ENCODE measurements at regions not wholly inside any gene's neighbourhood (a gene's known extent, or its start where the extent isn't known, plus 50 kb on each side); places are given as distances from the start of the nearest gene placed in this dataset.
A peak's percentile ranks its signal among the peaks of the same experiment; 100 is the strongest.

DNA sequence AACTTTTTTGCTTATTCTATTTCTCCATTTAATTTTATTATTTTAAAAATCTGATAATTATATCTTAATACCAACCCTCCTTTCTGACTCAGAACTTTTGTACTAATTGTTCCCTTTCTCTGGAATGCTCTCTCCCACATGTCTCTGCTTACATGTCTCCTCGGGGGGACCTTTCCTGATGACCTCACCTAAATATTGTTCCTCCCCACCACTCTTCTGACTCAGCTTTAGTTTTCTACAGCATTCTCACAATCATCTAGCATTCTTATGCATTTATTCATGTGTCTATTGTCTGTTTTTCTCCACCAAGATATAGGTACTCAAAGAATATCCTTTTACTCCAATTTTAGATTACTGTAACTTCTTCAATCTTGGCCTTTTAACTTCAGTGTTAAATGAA, 128.7 kb downstream of the MSL3 start:
- no peak overlapping the region for H3K4me3 ChIP-seq (ENCODE audit: control insufficient read depth, low read depth, low read length)
- TF ChIP-seq, protein P1, sequence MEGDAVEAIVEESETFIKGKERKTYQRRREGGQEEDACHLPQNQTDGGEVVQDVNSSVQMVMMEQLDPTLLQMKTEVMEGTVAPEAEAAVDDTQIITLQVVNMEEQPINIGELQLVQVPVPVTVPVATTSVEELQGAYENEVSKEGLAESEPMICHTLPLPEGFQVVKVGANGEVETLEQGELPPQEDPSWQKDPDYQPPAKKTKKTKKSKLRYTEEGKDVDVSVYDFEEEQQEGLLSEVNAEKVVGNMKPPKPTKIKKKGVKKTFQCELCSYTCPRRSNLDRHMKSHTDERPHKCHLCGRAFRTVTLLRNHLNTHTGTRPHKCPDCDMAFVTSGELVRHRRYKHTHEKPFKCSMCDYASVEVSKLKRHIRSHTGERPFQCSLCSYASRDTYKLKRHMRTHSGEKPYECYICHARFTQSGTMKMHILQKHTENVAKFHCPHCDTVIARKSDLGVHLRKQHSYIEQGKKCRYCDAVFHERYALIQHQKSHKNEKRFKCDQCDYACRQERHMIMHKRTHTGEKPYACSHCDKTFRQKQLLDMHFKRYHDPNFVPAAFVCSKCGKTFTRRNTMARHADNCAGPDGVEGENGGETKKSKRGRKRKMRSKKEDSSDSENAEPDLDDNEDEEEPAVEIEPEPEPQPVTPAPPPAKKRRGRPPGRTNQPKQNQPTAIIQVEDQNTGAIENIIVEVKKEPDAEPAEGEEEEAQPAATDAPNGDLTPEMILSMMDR (conservative IDR thresholded peaks at IDR 0.05; ENCODE audit: control insufficient read depth, insufficient read depth, low read depth, low read length), result no peak
- DNase-seq (ENCODE audit: low read depth), result peak; percentile 80

DNA sequence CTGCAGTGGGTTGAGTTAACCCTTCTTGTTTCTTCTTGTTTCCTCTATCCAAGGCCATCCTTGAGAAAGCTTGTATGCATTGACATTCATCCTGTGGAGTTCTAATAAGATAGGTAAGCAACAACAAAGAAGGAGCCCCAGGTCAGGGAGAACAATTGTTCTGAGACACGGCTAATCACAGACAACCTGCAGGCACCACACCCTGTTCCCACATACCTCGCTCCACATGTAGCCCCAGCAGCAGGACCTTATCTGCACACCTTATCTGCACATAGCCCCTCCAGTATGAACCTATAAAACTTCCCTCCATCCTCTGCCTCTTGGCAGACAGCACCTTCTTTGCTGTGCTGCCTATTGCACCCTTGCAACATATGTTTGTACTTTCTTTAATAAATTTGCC, 129.1 kb downstream of the MSL3 start:
- TF ChIP-seq, protein P1 (conservative IDR thresholded peaks at IDR 0.05; ENCODE audit: control insufficient read depth, insufficient read depth, low read depth, low read length), result no peak
- no peak for DNase-seq (ENCODE audit: low read depth)
- no peak overlapping the region for H3K4me3 ChIP-seq (ENCODE audit: control insufficient read depth, low read depth, low read length)

DNA sequence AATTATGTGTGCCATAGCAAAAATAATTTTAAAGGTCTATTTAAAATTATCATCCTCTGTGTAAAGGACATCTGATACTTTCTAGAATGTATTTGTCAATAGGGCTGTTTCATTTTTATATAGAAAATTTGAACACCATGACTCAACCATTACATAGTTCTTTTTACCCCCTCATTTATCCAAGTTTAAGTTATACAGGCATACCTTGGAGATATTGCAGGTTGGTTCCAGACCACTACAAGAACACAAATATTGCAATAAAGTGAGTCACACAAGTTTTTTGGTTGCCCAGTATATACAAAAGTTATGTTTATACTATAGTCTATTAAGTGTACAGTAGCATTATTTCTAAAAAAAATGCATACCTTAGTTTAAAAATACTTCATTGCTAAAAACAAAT, 130.4 kb downstream of the MSL3 start:
- no peak overlapping the region for H3K4me3 ChIP-seq (ENCODE audit: control insufficient read depth, low read depth, low read length)
- DNase-seq (ENCODE audit: low read depth), result peak; percentile 9
- TF ChIP-seq, protein P1 (conservative IDR thresholded peaks at IDR 0.05; ENCODE audit: control insufficient read depth, insufficient read depth, low read depth, low read length), result no peak

DNA sequence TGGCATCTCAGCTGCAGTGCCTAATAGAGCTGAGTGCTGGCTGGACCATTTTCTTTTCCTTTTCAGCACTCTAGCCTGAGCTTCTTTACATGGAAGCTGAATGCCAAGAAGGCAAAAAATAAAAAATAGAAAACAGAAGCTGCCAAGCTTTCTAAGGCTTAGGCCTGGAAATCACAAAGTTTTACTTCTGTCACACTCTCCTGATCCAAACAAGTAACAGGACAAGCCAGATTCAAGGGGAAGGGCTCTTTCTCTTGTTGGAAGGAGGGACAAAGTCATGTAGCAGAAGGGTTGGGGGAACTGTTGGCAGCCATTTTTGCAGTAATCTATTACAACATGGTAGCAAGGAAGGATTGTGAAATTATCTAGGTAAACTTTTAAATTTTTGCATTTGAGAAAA, 131.8 kb downstream of the MSL3 start:
- DNase-seq (ENCODE audit: low read depth), result no peak
- H3K4me3 ChIP-seq (ENCODE audit: control insufficient read depth, low read depth, low read length), result no peak overlapping the region
- TF ChIP-seq, protein P1 (conservative IDR thresholded peaks at IDR 0.05; ENCODE audit: control insufficient read depth, insufficient read depth, low read depth, low read length), result no peak

DNA sequence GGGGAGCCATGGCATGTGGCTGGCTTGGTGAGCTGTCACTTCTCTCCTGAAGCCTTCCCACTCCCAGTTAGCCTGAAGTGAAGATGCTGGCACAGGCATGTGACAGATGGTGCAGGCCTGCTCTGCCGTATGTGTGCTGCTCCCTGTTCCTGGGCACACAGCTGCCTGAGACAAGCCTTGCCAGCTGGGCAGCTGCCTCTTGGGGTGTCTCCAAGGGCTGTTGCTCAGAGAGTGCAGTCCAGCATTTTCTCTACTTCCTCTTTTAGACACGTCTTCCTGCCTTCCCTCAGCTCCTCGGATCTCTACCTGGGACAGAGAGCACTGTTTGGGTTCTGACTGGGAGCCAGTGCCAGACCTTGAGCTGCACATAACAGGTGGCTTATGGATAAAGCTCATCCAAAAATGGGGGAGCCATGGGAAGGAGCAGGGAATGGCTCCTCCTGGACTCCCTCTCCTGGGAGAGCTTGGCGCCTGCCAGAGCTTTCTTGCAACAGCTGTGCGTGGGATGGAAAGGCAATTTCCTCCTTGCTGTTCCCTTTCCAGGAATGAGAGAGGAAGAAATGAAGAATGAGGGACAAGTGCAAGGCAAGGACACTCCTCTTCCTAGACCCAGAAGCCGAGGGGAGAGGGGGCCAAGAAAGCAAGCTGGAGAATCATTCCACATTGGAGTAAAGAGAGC, 132.9 kb downstream of the MSL3 start:
- no peak overlapping the region for H3K4me3 ChIP-seq (ENCODE audit: control insufficient read depth, low read depth, low read length)
- peak; percentile 45 for DNase-seq (ENCODE audit: low read depth)
- TF ChIP-seq, protein P1 (conservative IDR thresholded peaks at IDR 0.05; ENCODE audit: control insufficient read depth, insufficient read depth, low read depth, low read length), result no peak

DNA sequence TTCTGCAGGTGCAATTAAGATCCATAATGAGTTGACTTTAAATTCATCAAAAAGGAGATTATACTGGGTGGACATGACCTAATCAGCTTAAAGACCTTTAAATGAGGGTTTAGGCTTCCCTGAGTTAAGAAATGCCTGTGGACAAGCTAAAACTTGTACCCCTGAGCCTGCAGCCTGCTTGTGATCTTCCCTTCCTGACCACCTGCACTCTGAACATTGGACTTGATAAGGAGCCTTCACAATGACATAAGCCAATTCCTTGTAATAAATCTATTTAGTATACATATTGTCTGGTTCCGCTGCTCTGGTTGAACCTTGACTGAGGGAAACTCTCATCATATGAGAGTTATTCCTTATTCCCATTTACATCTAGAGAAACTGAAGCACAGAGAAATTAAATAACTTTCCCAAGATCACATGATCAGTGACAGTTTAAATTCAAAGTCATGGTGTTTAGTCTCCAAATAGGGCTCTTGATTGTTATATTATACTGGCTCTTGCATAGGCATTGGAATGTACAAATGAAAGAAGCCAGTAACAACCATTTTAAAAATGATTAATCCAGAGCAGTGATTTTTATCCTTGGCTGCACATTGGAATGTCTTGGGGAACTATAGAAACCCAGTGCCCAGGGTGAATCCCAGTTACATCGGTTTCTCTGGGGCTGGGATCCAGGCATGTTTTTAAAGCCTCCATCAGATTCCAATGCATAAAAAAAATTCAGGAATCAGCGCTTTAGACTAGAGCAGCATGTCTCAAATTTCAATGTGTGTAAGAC, 136.1 kb downstream of the MSL3 start:
- H3K4me3 ChIP-seq (ENCODE audit: control insufficient read depth, low read depth, low read length), result no peak overlapping the region
- TF ChIP-seq, protein P1 (conservative IDR thresholded peaks at IDR 0.05; ENCODE audit: control insufficient read depth, insufficient read depth, low read depth, low read length), result no peak
- DNase-seq (ENCODE audit: low read depth), result no peak
